ENCODE measurements at regions not wholly inside any gene's neighbourhood (a gene's known extent, or its start where the extent isn't known, plus 50 kb on each side); places are given as distances from the start of the nearest gene placed in this dataset.

DNA sequence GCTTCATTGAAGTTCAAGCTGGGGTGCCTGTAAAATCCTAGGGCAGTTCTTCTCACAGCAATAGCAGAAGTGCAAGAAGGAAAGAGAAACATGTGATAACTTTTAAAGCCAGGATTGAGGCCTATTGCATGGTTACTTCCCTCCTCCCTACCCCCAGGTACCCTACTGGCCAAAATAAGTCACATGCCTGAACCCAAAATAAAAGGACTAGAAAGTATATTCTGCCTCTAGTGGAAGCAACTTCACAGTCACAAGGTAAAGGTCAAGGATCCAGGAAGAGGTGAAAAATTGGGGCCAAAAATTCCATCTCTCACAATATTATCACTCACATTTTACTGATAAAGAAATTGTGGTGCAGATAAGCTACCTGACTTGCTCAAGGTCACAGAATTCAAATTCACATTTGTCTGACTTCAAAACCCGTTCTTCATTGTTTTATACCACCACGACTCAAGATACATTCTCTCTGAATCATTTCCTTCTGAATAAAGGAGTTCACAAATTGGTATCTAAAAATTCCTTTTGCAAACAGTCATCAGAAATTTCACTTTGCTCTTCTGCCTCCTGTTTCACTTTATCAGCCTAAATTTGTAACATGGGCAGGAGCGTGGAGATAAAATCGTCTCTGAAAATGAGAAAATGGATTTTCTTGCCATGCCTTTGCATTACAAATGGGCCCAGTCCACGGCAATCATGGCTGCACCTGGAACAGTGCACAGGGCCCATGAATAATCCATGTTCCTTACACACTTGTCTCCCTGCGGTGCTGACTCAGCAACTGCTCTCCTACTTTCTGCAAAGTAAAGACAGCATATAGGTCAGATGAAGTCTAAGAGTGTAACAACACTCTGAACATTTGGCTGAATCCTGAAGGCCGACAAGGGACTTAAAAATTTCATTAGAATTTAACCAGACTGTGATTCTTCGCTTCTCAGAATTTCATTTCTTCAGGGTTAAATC, 485.3 kb upstream of the NFIA start:
- TF ChIP-seq, protein P1, sequence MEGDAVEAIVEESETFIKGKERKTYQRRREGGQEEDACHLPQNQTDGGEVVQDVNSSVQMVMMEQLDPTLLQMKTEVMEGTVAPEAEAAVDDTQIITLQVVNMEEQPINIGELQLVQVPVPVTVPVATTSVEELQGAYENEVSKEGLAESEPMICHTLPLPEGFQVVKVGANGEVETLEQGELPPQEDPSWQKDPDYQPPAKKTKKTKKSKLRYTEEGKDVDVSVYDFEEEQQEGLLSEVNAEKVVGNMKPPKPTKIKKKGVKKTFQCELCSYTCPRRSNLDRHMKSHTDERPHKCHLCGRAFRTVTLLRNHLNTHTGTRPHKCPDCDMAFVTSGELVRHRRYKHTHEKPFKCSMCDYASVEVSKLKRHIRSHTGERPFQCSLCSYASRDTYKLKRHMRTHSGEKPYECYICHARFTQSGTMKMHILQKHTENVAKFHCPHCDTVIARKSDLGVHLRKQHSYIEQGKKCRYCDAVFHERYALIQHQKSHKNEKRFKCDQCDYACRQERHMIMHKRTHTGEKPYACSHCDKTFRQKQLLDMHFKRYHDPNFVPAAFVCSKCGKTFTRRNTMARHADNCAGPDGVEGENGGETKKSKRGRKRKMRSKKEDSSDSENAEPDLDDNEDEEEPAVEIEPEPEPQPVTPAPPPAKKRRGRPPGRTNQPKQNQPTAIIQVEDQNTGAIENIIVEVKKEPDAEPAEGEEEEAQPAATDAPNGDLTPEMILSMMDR (optimal IDR thresholded peaks at IDR 0.05 in 1 of 3, IDR thresholded peaks at IDR 0.05 in 1 of 3, conservative IDR thresholded peaks at IDR 0.05 in 1 of 3; ENCODE audit: extremely low read depth in 1 of 3, insufficient read depth in 2 of 3, low read length in 3 of 3) = no peak
- no peak for TF ChIP-seq EZH2 (IDR thresholded peaks at IDR 0.05; ENCODE audit: low read length)

All from keratinocyte (primary cell).